ENCODE measurements at regions not wholly inside any gene's neighbourhood (a gene's known extent, or its start where the extent isn't known, plus 50 kb on each side); places are given as distances from the start of the nearest gene placed in this dataset.
"Not testable (repeated sequence)": the region's sequence is repeated elsewhere in the genome, so short reads cannot be mapped to it uniquely, and the experiment has no call there.

GRCh38 chr14:42550310-42550709, 943.6 kb downstream of the LRFN5 start:
- DNase-seq = no peak

GRCh38 chr14:42548349-42548748, 941.7 kb downstream of the LRFN5 start:
- DNase-seq = no peak

- peak; percentile 44 for DNase-seq
These were observed 939.0 kb downstream of the LRFN5 start for GRCh38 chr14:42545636-42546035.

- DNase-seq = no peak
These were observed 934.9 kb downstream of the LRFN5 start for GRCh38 chr14:42541535-42542001.

- no peak for DNase-seq
These were observed 928.7 kb downstream of the LRFN5 start for GRCh38 chr14:42535397-42535796.

GRCh38 chr14:42533476-42533875, 926.8 kb downstream of the LRFN5 start:
- no peak for DNase-seq

- no peak for DNase-seq
These were observed 925.5 kb downstream of the LRFN5 start for GRCh38 chr14:42532194-42532593.

- no peak for DNase-seq
These were observed 920.5 kb downstream of the LRFN5 start for GRCh38 chr14:42527141-42527540.

- DNase-seq = no peak
These were observed 917.0 kb downstream of the LRFN5 start for GRCh38 chr14:42523666-42524065.

- no peak for DNase-seq
These were observed 911.3 kb downstream of the LRFN5 start for GRCh38 chr14:42517806-42518500.

- DNase-seq = no peak
These were observed 907.2 kb downstream of the LRFN5 start for GRCh38 chr14:42513837-42514236.

GRCh38 chr14:42510071-42510470, 903.4 kb downstream of the LRFN5 start:
- DNase-seq = no peak

- DNase-seq = no peak
These were observed 901.7 kb downstream of the LRFN5 start for GRCh38 chr14:42508209-42508946.

- no peak for DNase-seq
These were observed 897.8 kb downstream of the LRFN5 start for GRCh38 chr14:42504433-42504832.

GRCh38 chr14:42499137-42499536, 892.5 kb downstream of the LRFN5 start:
- no peak for DNase-seq

- no peak for DNase-seq
These were observed 883.9 kb downstream of the LRFN5 start for GRCh38 chr14:42490536-42490935.

GRCh38 chr14:42488965-42489364, 882.3 kb downstream of the LRFN5 start:
- no peak for DNase-seq

- not testable (repeated sequence) for DNase-seq
These were observed 875.8 kb downstream of the LRFN5 start for GRCh38 chr14:42482345-42482971.

- DNase-seq = not testable (repeated sequence)
These were observed 875.0 kb downstream of the LRFN5 start for GRCh38 chr14:42481714-42482113.

GRCh38 chr14:42480255-42480654, 873.6 kb downstream of the LRFN5 start:
- no peak for DNase-seq

- DNase-seq = no peak
These were observed 868.6 kb downstream of the LRFN5 start for GRCh38 chr14:42475289-42475688.

GRCh38 chr14:42470427-42470719, 863.7 kb downstream of the LRFN5 start:
- no peak for DNase-seq

- peak; percentile 4 for DNase-seq
These were observed 863.2 kb downstream of the LRFN5 start for GRCh38 chr14:42469637-42470426.
